Natural killer cell (primary cell): ENCODE measurements at regions not wholly inside any gene's neighbourhood (a gene's known extent, or its start where the extent isn't known, plus 50 kb on each side); places are given as distances from the start of the nearest gene placed in this dataset.

Source experiments
- ATAC-seq, 3 donors: fragments of 150-1000 bp in 2 of 3; fragments of 200-7000 bp in 1 of 3; cut with Tn5 transposase; 1 replicate in 1 of 3; 2 replicates in 2 of 3; pipeline ENCODE4 v1.10.0; 2021; ENCODE audit warnings: mild to moderate bottlenecking in 2 of 3, moderate library complexity in 2 of 3
- DNase-seq, 2 donors: peaks; one replicate each; pipeline versions ENCODE4 v3.0.0 to v3.0.0-alpha.2; 2013 to 2021; ENCODE audit warnings: mixed read lengths in 1 of 2
- H3K27ac ChIP-seq: one replicate; pipeline ENCODE4 v1.5.1; 2013; ENCODE audit warnings: mild to moderate bottlenecking, low read length
- H3K27me3 ChIP-seq: one replicate; pipeline ENCODE4 v1.6.1; 2013; ENCODE audit warnings: low read length; ENCODE audit not compliant: control insufficient read depth, insufficient read depth
- H3K36me3 ChIP-seq: one replicate; pipeline ENCODE4 v1.6.1; 2013; ENCODE audit warnings: low read length; ENCODE audit not compliant: control insufficient read depth, insufficient read depth
- H3K4me1 ChIP-seq: one replicate; pipeline ENCODE4 v1.6.1; 2013; ENCODE audit warnings: low read length; ENCODE audit not compliant: control insufficient read depth, insufficient read depth
- H3K4me3 ChIP-seq: one replicate; pipeline ENCODE4 v1.5.1; 2013; ENCODE audit warnings: low read length
- H3K9me3 ChIP-seq: one replicate; pipeline ENCODE4 v1.6.1; 2013; ENCODE audit warnings: low read length; ENCODE audit not compliant: control insufficient read depth, insufficient read depth
- H3K27ac Mint-ChIP-seq, 2 donors: one replicate each; pipeline ENCODE4 v1.8.0; 2022; ENCODE audit warnings: mild to moderate bottlenecking in 2 of 2, mixed read lengths in 2 of 2, moderate library complexity in 1 of 2
- H3K27me3 Mint-ChIP-seq, 2 donors: one replicate each; pipeline ENCODE4 v1.8.0; 2022; ENCODE audit warnings: low read depth in 2 of 2, mixed read lengths in 2 of 2
- H3K36me3 Mint-ChIP-seq: one replicate; pipeline ENCODE4 v1.8.0; 2022; ENCODE audit warnings: mixed read lengths
- H3K4me1 Mint-ChIP-seq, 2 donors: one replicate each; pipeline ENCODE4 v1.8.0; 2022; ENCODE audit warnings: mixed read lengths in 2 of 2
- H3K4me3 Mint-ChIP-seq: one replicate; pipeline ENCODE4 v1.8.0; 2022; ENCODE audit warnings: mild to moderate bottlenecking, moderate library complexity, mixed read lengths
- H3K9me3 Mint-ChIP-seq, 2 donors: one replicate each; pipeline ENCODE4 v1.8.0; 2022; ENCODE audit warnings: mixed read lengths in 2 of 2
- WGBS: methylation state at CpG from one replicate; pipeline ENCODE4 v1.1.7; 2013; ENCODE audit warnings: missing lambda C conversion rate; ENCODE audit not compliant: insufficient coverage; 5-methylcytosine and 5-hydroxymethylcytosine counted together
- intact Hi-C: fragments of 100-400 bp; cut with micrococcal nuclease; formaldehyde crosslinking; loops from one replicate; pipeline ENCODE4 v1.14.2; 2022
- TF ChIP-seq, protein P1 (sequence below): fragments of 200-600 bp; IDR thresholded peaks from one replicate; pipeline ENCODE4 v1.8.0; 2022; ENCODE audit warnings: antibody characterized with exemption

DNA sequence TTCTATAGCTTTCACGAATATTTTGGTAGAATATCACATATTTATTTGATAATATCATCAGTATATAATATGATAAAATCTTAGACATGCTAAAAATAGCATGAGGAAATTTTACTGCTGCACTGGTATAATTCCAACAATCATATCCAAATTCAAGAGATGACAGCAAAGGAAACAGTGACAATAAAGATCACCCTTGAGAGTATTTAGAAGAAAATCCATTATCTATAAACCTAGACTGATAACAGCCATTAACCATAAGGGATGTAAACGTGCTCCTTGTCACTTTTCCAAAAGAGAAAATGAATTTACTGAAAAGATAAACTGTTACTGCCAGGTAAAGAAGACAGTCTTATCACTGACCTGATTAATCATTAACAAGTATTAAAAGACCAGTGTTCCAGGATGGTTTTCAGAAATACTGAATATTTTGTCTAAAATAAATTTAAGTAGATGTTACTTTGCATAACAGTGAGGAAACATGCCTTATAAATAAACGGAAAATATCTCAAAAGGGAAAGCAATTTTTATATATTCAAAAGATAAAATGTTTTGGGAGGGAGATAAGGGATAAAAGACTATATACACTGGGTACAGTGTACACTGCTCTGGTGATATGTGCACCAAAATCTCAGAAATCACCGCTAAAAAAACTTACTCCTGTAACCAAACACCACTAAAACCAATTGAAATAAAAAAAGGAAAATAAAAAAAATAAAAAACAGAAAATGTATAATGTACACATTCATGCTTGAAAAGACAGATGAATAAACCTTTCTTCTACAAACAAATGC lies 1704.7 kb downstream of the HACE1 start:
- 13% methylated on average over 1 of the region's 4 CpGs for WGBS
- ATAC-seq: no peak
- TF ChIP-seq, protein P1, sequence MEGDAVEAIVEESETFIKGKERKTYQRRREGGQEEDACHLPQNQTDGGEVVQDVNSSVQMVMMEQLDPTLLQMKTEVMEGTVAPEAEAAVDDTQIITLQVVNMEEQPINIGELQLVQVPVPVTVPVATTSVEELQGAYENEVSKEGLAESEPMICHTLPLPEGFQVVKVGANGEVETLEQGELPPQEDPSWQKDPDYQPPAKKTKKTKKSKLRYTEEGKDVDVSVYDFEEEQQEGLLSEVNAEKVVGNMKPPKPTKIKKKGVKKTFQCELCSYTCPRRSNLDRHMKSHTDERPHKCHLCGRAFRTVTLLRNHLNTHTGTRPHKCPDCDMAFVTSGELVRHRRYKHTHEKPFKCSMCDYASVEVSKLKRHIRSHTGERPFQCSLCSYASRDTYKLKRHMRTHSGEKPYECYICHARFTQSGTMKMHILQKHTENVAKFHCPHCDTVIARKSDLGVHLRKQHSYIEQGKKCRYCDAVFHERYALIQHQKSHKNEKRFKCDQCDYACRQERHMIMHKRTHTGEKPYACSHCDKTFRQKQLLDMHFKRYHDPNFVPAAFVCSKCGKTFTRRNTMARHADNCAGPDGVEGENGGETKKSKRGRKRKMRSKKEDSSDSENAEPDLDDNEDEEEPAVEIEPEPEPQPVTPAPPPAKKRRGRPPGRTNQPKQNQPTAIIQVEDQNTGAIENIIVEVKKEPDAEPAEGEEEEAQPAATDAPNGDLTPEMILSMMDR: no peak
- Mint-ChIP-seq H3K36me3 (no peaks in the 10 kb centered on the region), H3K4me3 (no peak overlapping the region), H3K4me1 (no peaks in the 10 kb centered on the region), H3K27me3 (no peaks in the 10 kb centered on the region), H3K9me3 (peaks cover 0 to 6% of the 10 kb centered on the region in 2 donors), H3K27ac (no peak overlapping the region)
- Histone ChIP-seq H3K4me3 (no peak overlapping the region), H3K27ac (no peak overlapping the region), H3K4me1 (no peaks in the 10 kb centered on the region), H3K27me3 (no peaks in the 10 kb centered on the region), H3K9me3 (no peaks in the 10 kb centered on the region), H3K36me3 (no peaks in the 10 kb centered on the region)
- intact Hi-C loops: no loop called here
- DNase-seq: no peak

DNA sequence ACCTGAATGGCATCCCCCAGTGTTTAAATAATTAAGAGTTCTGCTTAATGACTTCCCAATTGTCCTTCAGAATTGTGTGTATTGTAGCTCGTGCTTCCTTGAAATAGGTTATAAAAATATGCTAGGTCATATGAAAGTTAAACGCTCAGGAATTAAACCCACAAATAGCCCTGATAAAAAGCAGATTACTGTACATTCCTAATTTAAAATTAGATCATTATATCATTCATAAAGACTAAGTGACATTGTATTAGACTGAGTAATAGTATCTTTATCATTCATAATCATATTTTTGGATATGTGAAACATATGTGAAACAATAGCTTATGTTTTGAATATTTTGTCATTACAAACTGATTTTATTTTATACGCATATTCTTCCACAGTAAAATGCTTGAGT lies 1706.7 kb downstream of the HACE1 start:
- no peaks in the 10 kb centered on the region for H3K4me1 Mint-ChIP-seq
- no peak overlapping the region for H3K4me3 Mint-ChIP-seq
- no peak overlapping the region for H3K27ac Mint-ChIP-seq
- ATAC-seq: no peak
- Histone ChIP-seq H3K4me1 (no peaks in the 10 kb centered on the region), H3K27me3 (no peaks in the 10 kb centered on the region), H3K27ac (no peak overlapping the region), H3K9me3 (no peaks in the 10 kb centered on the region), H3K4me3 (no peak overlapping the region), H3K36me3 (no peaks in the 10 kb centered on the region)
- intact Hi-C loops: no loop called here
- H3K36me3 Mint-ChIP-seq: no peaks in the 10 kb centered on the region
- TF ChIP-seq, protein P1: no peak
- WGBS: no CpG with 5 or more reads among the region's 3 CpGs
- peaks cover 0 to 6% of the 10 kb centered on the region in 2 donors for H3K9me3 Mint-ChIP-seq
- DNase-seq: no peak
- H3K27me3 Mint-ChIP-seq: no peaks in the 10 kb centered on the region

DNA sequence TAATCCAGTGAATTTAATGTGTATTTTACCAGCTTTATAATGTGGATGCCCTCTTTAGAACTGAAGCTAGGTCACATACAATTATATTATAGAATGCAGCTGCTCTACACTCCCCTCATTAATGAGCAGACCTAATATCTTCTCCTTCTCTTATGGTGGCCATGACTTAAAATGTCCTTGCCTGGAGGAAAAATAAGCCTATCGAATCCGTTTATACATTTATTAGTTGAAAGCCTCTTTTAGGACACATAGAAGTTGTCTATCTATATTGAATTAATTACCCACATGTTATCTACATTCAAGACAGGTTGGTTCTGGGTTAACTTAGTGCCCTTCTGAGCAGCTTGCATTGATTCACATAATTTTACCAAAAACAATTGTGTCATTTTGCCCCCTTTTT lies 1716.8 kb downstream of the HACE1 start:
- ATAC-seq (no peak), DNase-seq (no peak)
- Histone ChIP-seq H3K9me3 (no peaks in the 10 kb centered on the region), H3K27me3 (no peaks in the 10 kb centered on the region), H3K4me3 (no peak overlapping the region), H3K36me3 (no peaks in the 10 kb centered on the region), H3K4me1 (no peaks in the 10 kb centered on the region), H3K27ac (no peak overlapping the region)
- Mint-ChIP-seq H3K36me3 (no peaks in the 10 kb centered on the region), H3K27ac (no peak overlapping the region), H3K27me3 (no peaks in the 10 kb centered on the region), H3K4me1 (no peaks in the 10 kb centered on the region), H3K9me3 (peaks cover 4 to 6% of the 10 kb centered on the region in 2 donors), H3K4me3 (no peak overlapping the region)
- TF ChIP-seq, protein P1: no peak
- intact Hi-C loops: no loop called here
- 92% methylated on average over 2 of the region's 2 CpGs for WGBS
